Sigmoid colon (tissue), 3 donors: ENCODE measurements at regions not wholly inside any gene's neighbourhood (a gene's known extent, or its start where the extent isn't known, plus 50 kb on each side); places are given as distances from the start of the nearest gene placed in this dataset.

Experiments
- POLR2A ChIP-seq, 2 donors: fragments of 450-650 bp; IDR thresholded peaks; one replicate each; pipeline ENCODE4 v1.6.1; 2016; ENCODE audit warnings: antibody characterized with exemption in 2 of 2, mild to moderate bottlenecking in 2 of 2, moderate library complexity in 2 of 2
- TF ChIP-seq, protein P1 (sequence below), 4 experiments: fragments of 450-650 bp in 3 of 4; fragments of 200-600 bp in 1 of 4; IDR thresholded peaks; one replicate each; pipeline ENCODE4 v1.5.1; 2016 to 2019; ENCODE audit warnings: antibody characterized with exemption in 4 of 4, mild to moderate bottlenecking in 3 of 4, moderate library complexity in 2 of 4

DNA sequence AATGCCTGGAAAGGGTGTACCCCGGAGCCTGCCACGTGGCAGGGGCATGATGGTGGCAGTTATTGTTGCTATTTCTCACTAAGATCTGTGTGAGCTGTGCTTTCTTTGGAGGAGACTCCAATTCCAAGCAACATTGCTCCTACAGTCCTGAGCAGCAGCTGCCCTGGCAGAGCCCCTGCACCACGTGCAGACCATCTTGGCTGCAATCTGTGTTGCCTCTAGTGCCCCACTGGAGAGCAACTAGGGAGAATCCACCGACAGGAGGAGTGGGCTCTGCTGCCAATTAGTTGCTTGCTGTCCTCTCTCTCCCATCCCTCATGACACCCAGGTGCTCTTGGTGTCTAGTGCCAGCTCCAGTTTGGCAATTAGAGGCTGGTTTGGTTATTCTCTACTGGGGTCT is 116.0 kb downstream of the PXDC1 start:
- no peak for TF ChIP-seq POLR2A (IDR thresholded peaks at IDR 0.05)
- TF ChIP-seq, protein P1, sequence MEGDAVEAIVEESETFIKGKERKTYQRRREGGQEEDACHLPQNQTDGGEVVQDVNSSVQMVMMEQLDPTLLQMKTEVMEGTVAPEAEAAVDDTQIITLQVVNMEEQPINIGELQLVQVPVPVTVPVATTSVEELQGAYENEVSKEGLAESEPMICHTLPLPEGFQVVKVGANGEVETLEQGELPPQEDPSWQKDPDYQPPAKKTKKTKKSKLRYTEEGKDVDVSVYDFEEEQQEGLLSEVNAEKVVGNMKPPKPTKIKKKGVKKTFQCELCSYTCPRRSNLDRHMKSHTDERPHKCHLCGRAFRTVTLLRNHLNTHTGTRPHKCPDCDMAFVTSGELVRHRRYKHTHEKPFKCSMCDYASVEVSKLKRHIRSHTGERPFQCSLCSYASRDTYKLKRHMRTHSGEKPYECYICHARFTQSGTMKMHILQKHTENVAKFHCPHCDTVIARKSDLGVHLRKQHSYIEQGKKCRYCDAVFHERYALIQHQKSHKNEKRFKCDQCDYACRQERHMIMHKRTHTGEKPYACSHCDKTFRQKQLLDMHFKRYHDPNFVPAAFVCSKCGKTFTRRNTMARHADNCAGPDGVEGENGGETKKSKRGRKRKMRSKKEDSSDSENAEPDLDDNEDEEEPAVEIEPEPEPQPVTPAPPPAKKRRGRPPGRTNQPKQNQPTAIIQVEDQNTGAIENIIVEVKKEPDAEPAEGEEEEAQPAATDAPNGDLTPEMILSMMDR (IDR thresholded peaks at IDR 0.05): no peak
